H9 (cell line): ENCODE measurements at regions not wholly inside any gene's neighbourhood (a gene's known extent, or its start where the extent isn't known, plus 50 kb on each side); places are given as distances from the start of the nearest gene placed in this dataset.
A peak's percentile ranks its signal among the peaks of the same experiment; 100 is the strongest.

Experiments
- DNase-seq: peaks from one replicate; pipeline ENCODE4 v3.0.0-alpha.2; 2017
- H2AFZ ChIP-seq: one replicate; pipeline ENCODE4 v1.6.1; 2013; ENCODE audit warnings: mild to moderate bottlenecking, low read length, control low read depth, moderate library complexity
- H2AK5ac ChIP-seq: 2 replicates; pipeline ENCODE4 v1.6.1; 2013; ENCODE audit warnings: low read length, control low read depth, mixed read lengths; ENCODE audit not compliant: insufficient read length
- H2BK120ac ChIP-seq: one replicate; pipeline ENCODE4 v1.6.1; 2013; ENCODE audit warnings: low read depth, mild to moderate bottlenecking, low read length, control low read depth, inconsistent platforms; ENCODE audit not compliant: poor library complexity, severe bottlenecking
- H2BK12ac ChIP-seq: 2 replicates; pipeline ENCODE4 v1.6.1; 2013; ENCODE audit warnings: low read length, control low read depth, mixed read lengths, low read depth; ENCODE audit not compliant: insufficient read length
- H2BK15ac ChIP-seq: 2 replicates; pipeline ENCODE4 v1.6.1; 2013; ENCODE audit warnings: low read depth, low read length, control low read depth
- H2BK20ac ChIP-seq: one replicate; pipeline ENCODE4 v1.6.1; 2013; ENCODE audit warnings: low read depth, mild to moderate bottlenecking, low read length, control low read depth, inconsistent platforms; ENCODE audit not compliant: poor library complexity, severe bottlenecking
- H2BK5ac ChIP-seq: 2 replicates; pipeline ENCODE4 v1.6.1; 2013; ENCODE audit warnings: low read length, control low read depth, mixed read lengths; ENCODE audit not compliant: insufficient read length
- H3K14ac ChIP-seq: 2 replicates; pipeline ENCODE4 v1.6.1; 2013; ENCODE audit warnings: low read length, control low read depth; ENCODE audit not compliant: insufficient read depth
- H3K18ac ChIP-seq: 2 replicates; pipeline ENCODE4 v1.6.1; 2013; ENCODE audit warnings: low read depth, mild to moderate bottlenecking, mixed read lengths, low read length, control low read depth; ENCODE audit not compliant: insufficient read length
- H3K23ac ChIP-seq: 2 replicates; pipeline ENCODE4 v1.6.1; 2013; ENCODE audit warnings: low read length, control low read depth, mixed read lengths, low read depth; ENCODE audit not compliant: insufficient read length
- H3K23me2 ChIP-seq: 2 replicates; pipeline ENCODE4 v1.6.1; 2013; ENCODE audit warnings: low read depth, mild to moderate bottlenecking, mixed read lengths, low read length, control low read depth; ENCODE audit not compliant: insufficient read length, poor library complexity, severe bottlenecking
- H3K27ac ChIP-seq: 2 replicates; pipeline ENCODE4 v1.5.1; 2013; ENCODE audit warnings: low read length, control low read depth, mixed read lengths, low read depth; ENCODE audit not compliant: insufficient read length
- H3K27me3 ChIP-seq: 2 replicates; pipeline ENCODE4 v1.6.1; 2013; ENCODE audit warnings: low read length, control low read depth, inconsistent platforms; ENCODE audit not compliant: insufficient read depth
- H3K4ac ChIP-seq: 2 replicates; pipeline ENCODE4 v1.6.1; 2013; ENCODE audit warnings: low read depth, mild to moderate bottlenecking, control low read depth, inconsistent platforms, low read length, moderate library complexity
- H3K4me1 ChIP-seq: 2 replicates; pipeline ENCODE4 v1.6.1; 2013; ENCODE audit warnings: low read length, control low read depth, inconsistent platforms; ENCODE audit not compliant: insufficient read depth
- H3K4me2 ChIP-seq: 2 replicates; pipeline ENCODE4 v1.6.1; 2013; ENCODE audit warnings: low read length, control low read depth, mixed read lengths; ENCODE audit not compliant: insufficient read length, insufficient read depth
- H3K56ac ChIP-seq: 2 replicates; pipeline ENCODE4 v1.6.1; 2013; ENCODE audit warnings: low read depth, mild to moderate bottlenecking, mixed read lengths, low read length, control low read depth; ENCODE audit not compliant: insufficient read length
- H3K79me1 ChIP-seq: 2 replicates; pipeline ENCODE4 v1.6.1; 2013; ENCODE audit warnings: low read depth, mild to moderate bottlenecking, moderate library complexity, low read length, control low read depth, inconsistent platforms; ENCODE audit not compliant: insufficient read depth, poor library complexity, severe bottlenecking
- H3K79me2 ChIP-seq: 2 replicates; pipeline ENCODE4 v1.6.1; 2013; ENCODE audit warnings: low read length, control low read depth, inconsistent platforms; ENCODE audit not compliant: insufficient read depth
- H3K9ac ChIP-seq: 2 replicates; pipeline ENCODE4 v1.6.1; 2013; ENCODE audit warnings: low read length, control low read depth, mixed read lengths; ENCODE audit not compliant: insufficient read length; ENCODE audit errors: extremely low read depth
- H3K9me3 ChIP-seq: one replicate; pipeline ENCODE4 v1.6.1; 2013; ENCODE audit warnings: low read depth, low read length, inconsistent platforms; ENCODE audit not compliant: control insufficient read depth
- H3T11ph ChIP-seq: one replicate; pipeline ENCODE4 v1.6.1; 2013; ENCODE audit warnings: mild to moderate bottlenecking, low read length, control low read depth, inconsistent platforms
- H4K20me1 ChIP-seq: one replicate; pipeline ENCODE4 v1.6.1; 2013; ENCODE audit not compliant: control insufficient read depth, insufficient read length, insufficient read depth
- H4K5ac ChIP-seq: 2 replicates; pipeline ENCODE4 v1.6.1; 2013; ENCODE audit warnings: low read depth, mild to moderate bottlenecking, mixed read lengths, low read length, control low read depth; ENCODE audit not compliant: insufficient read length
- H4K8ac ChIP-seq: replicated peaks from 2 replicates; pipeline ENCODE4 v1.6.1; 2013; ENCODE audit warnings: low read length, control low read depth, mixed read lengths, low read depth; ENCODE audit not compliant: insufficient read length
- H4K91ac ChIP-seq: 2 replicates; pipeline ENCODE4 v1.6.1; 2013; ENCODE audit warnings: low read depth, mild to moderate bottlenecking, moderate library complexity, mixed read lengths, low read length, control low read depth; ENCODE audit not compliant: insufficient read length
- H3K27ac Mint-ChIP-seq, 3 experiments: 2 replicates in 2 of 3; 3 replicates in 1 of 3; pipeline ENCODE4 v1.8.0; 2020 to 2021; ENCODE audit warnings: mixed read lengths in 3 of 3, mild to moderate bottlenecking in 1 of 3, moderate library complexity in 1 of 3
- H3K27me3 Mint-ChIP-seq: 2 replicates; pipeline ENCODE4 v1.8.0; 2021; ENCODE audit warnings: low read depth, mild to moderate bottlenecking, moderate library complexity, mixed read lengths
- H3K36me3 Mint-ChIP-seq, 3 experiments: 2 replicates in 2 of 3; 3 replicates in 1 of 3; pipeline ENCODE4 v1.8.0; 2020 to 2021; ENCODE audit warnings: low read depth in 3 of 3, mixed read lengths in 3 of 3; ENCODE audit not compliant: insufficient read depth in 1 of 3
- H3K4me1 Mint-ChIP-seq, 2 experiments: 2 replicates each; pipeline ENCODE4 v1.8.0; 2020; ENCODE audit warnings: mixed read lengths in 2 of 2
- H3K4me3 Mint-ChIP-seq, 2 experiments: 2 replicates in 1 of 2; 3 replicates in 1 of 2; pipeline ENCODE4 v1.8.0; 2020 to 2021; ENCODE audit warnings: mild to moderate bottlenecking in 2 of 2, mixed read lengths in 2 of 2, moderate library complexity in 1 of 2
- H3K9me3 Mint-ChIP-seq, 2 experiments: 2 replicates in 1 of 2; 3 replicates in 1 of 2; pipeline ENCODE4 v1.8.0; 2020; ENCODE audit warnings: mild to moderate bottlenecking in 2 of 2, mixed read lengths in 2 of 2, moderate library complexity in 1 of 2
- CTCF ChIP-seq: fragments of 200-600 bp; sonication (generic); conservative IDR thresholded peaks from 3 replicates; pipeline ENCODE4 v1.8.0; 2021; ENCODE audit warnings: antibody characterized with exemption, mild to moderate bottlenecking
- WGBS: extraction: QIAGEN DNeasy Blood & Tissue Kit; methylation state at CpG from one replicate; pipeline ENCODE4 v1.1.7; 2013; ENCODE audit warnings: missing lambda C conversion rate, low lambda C conversion rate, mixed read lengths; ENCODE audit not compliant: insufficient read length; ENCODE audit errors: extremely low coverage; 5-methylcytosine and 5-hydroxymethylcytosine counted together

- Histone ChIP-seq H2BK5ac (no peak overlapping the region), H3K79me1 (no peaks in the 10 kb centered on the region), H4K8ac (no peak overlapping the region), H4K91ac (no peak overlapping the region), H2BK15ac (no peak overlapping the region), H3K4me2 (no peak overlapping the region), H3K23ac (no peak overlapping the region), H3K18ac (no peak overlapping the region), H3K9me3 (no peaks in the 10 kb centered on the region), H3T11ph (no peak overlapping the region), H3K23me2 (no peaks in the 10 kb centered on the region), H3K4me1 (no peaks in the 10 kb centered on the region), H3K9ac (no peak overlapping the region), H4K20me1 (no peaks in the 10 kb centered on the region), H3K4ac (no peak overlapping the region), H2BK12ac (no peak overlapping the region), H3K27me3 (no peaks in the 10 kb centered on the region), H2AK5ac (no peak overlapping the region), H4K5ac (no peak overlapping the region), H2AFZ (no peak overlapping the region), H3K27ac (no peak overlapping the region), H2BK20ac (no peak overlapping the region), H3K14ac (no peak overlapping the region), H2BK120ac (no peak overlapping the region), H3K56ac (no peak overlapping the region), H3K79me2 (no peaks in the 10 kb centered on the region)
- no peaks in the 10 kb centered on the region for H3K27me3 Mint-ChIP-seq
- no peak overlapping the region for H3K27ac Mint-ChIP-seq
- WGBS: no CpG with 5 or more reads among the region's 6 CpGs
- DNase-seq: peak; percentile 78
- H3K9me3 Mint-ChIP-seq: peaks cover 5 to 17% of the 10 kb centered on the region in 2 experiments
- H3K4me3 Mint-ChIP-seq: no peak overlapping the region
- peaks cover 6 to 13% of the 10 kb centered on the region in 2 experiments for H3K4me1 Mint-ChIP-seq
- TF ChIP-seq CTCF: peak; percentile 96
- H3K36me3 Mint-ChIP-seq: peaks cover 0 to 10% (median 3%) of the 10 kb centered on the region in 3 experiments; a peak in 4 of 7 replicates
Observed at GRCh38 chr4:123564758-123565346, 168.3 kb downstream of the SPRY1 start.
